ENCODE measurements at regions not wholly inside any gene's neighbourhood (a gene's known extent, or its start where the extent isn't known, plus 50 kb on each side); places are given as distances from the start of the nearest gene placed in this dataset.

GRCh38 chr3:103803787-103804186 lies 1369.0 kb downstream of the ZPLD1 start:
- no peak for TF ChIP-seq CTCF (IDR thresholded peaks at IDR 0.05; ENCODE audit: low read depth, low read length, missing control alignments)

GRCh38 chr3:103810167-103810566 lies 1375.4 kb downstream of the ZPLD1 start:
- no peak overlapping the region for H3K4me3 ChIP-seq (ENCODE audit: low read depth, low read length)
- TF ChIP-seq CTCF (IDR thresholded peaks at IDR 0.05; ENCODE audit: low read depth, low read length, missing control alignments), result no peak
- DNase-seq (ENCODE audit: low read depth), result no peak

More at GRCh38 chr3:103803787-103804186, 1369.0 kb downstream of the ZPLD1 start:
- no peak for DNase-seq (ENCODE audit: low read depth)
- H3K4me3 ChIP-seq (ENCODE audit: low read depth, low read length), result no peak overlapping the region

GRCh38 chr3:103813955-103814354 lies 1379.1 kb downstream of the ZPLD1 start:
- no peak for DNase-seq (ENCODE audit: low read depth)
- no peak for TF ChIP-seq CTCF (IDR thresholded peaks at IDR 0.05; ENCODE audit: low read depth, low read length, missing control alignments)
- H3K4me3 ChIP-seq (ENCODE audit: low read depth, low read length), result no peak overlapping the region

GRCh38 chr3:103818398-103818797 lies 1383.6 kb downstream of the ZPLD1 start:
- TF ChIP-seq CTCF (IDR thresholded peaks at IDR 0.05; ENCODE audit: low read depth, low read length, missing control alignments), result no peak
- H3K4me3 ChIP-seq (ENCODE audit: low read depth, low read length), result no peak overlapping the region
- no peak for DNase-seq (ENCODE audit: low read depth)

- no peak for TF ChIP-seq CTCF (IDR thresholded peaks at IDR 0.05; ENCODE audit: low read depth, low read length, missing control alignments)
- no peak for DNase-seq (ENCODE audit: low read depth)
- no peak overlapping the region for H3K4me3 ChIP-seq (ENCODE audit: low read depth, low read length)
Observed at GRCh38 chr3:103818800-103819199, 1384.0 kb downstream of the ZPLD1 start.

- TF ChIP-seq CTCF (IDR thresholded peaks at IDR 0.05; ENCODE audit: low read depth, low read length, missing control alignments), result no peak
- H3K4me3 ChIP-seq (ENCODE audit: low read depth, low read length), result no peak overlapping the region
- no peak for DNase-seq (ENCODE audit: low read depth)
Observed at GRCh38 chr3:103825586-103825985, 1390.8 kb downstream of the ZPLD1 start.

- H3K4me3 ChIP-seq (ENCODE audit: low read depth, low read length), result no peak overlapping the region
- no peak for DNase-seq (ENCODE audit: low read depth)
- no peak for TF ChIP-seq CTCF (IDR thresholded peaks at IDR 0.05; ENCODE audit: low read depth, low read length, missing control alignments)
Observed at GRCh38 chr3:103829723-103830326, 1395.0 kb downstream of the ZPLD1 start.

Measured in GM12864 (cell line).